Fibroblast of skin of back (primary cell): ENCODE measurements at regions not wholly inside any gene's neighbourhood (a gene's known extent, or its start where the extent isn't known, plus 50 kb on each side); places are given as distances from the start of the nearest gene placed in this dataset.
"Not testable (repeated sequence)": the region's sequence is repeated elsewhere in the genome, so short reads cannot be mapped to it uniquely, and the experiment has no call there.

Experiments used
- DNase-seq: peaks from one replicate; pipeline ENCODE4 v3.0.0-alpha.2; 2013

DNA sequence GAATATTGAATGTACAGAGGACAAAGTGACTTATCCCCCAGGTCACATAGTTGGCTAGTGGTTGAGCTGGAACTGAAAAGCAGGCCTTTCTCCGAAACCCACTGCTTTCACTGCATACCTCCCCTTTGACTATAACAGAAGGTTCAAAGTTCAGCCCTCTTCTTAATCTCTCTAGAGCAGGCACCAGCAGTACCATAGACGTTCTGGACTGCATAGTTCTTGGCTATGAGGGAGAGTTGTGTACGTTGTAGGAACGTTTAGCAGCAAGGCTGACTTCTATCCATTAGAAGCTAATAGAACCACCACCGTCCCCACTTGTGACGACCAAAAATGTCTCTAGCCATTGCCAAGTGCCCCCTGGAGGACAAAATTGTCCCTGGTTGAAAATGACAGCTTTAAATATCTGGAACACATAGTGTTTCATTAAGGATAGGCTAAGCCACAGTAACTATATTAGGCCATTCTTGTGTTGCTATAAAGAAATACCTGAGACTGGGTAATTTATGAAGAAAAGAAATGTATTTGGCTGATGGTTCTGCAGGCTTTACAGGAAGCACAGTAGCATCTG lies 123.8 kb upstream of the MTHFD1L start:
- no peak for DNase-seq

DNA sequence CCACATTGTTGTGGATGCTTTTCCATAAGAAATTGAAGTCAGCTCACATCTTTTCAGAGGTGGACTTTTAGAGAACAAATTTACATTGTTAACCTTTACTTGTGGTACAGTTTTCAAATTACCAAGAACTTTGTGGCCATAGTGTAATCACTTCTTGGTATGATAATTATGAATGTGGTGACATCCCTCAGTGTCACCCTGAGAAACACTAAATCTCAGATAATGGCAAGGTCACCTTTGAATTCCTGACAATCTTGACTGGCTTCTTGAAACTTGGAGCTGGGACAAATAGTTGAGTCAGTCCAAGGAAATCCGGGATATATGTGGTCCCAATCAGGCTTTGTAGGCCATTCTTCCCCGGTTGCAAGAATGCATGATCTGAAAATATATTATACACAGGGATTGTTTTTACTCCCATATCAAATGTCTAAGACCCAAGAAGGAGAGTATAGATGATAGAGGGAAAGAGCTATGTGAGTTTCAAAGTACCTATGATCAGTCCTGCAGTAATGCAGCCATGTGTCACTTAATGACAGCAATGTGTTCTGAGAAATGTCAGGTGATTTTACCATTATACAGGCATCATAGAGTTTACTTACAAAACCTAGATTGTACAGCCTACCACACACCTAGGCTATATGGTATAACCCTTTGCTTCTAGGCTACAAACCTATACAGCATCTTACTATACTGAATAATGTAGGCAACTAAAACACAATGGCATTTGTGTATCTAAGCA lies 120.8 kb upstream of the MTHFD1L start:
- DNase-seq, result no peak

DNA sequence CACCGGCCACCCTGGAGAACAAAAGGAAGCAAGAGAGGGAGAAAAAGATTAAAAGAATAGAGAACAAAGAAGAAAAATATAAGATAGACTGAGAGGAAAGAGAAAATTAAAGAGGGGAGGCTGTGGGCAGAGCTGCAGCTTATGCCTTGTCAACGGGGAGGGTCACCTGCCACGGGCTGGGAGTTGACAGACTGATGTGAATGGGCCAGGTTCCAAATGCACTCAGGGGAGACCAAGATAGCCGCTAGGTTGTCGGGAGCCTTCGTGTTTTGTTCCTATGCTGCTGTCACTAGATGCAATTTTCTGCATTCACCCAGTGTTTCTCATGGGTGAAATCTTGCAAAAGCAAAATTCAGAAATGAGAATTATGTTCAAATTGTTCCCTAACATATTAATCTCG lies 119.6 kb upstream of the MTHFD1L start:
- no peak for DNase-seq

DNA sequence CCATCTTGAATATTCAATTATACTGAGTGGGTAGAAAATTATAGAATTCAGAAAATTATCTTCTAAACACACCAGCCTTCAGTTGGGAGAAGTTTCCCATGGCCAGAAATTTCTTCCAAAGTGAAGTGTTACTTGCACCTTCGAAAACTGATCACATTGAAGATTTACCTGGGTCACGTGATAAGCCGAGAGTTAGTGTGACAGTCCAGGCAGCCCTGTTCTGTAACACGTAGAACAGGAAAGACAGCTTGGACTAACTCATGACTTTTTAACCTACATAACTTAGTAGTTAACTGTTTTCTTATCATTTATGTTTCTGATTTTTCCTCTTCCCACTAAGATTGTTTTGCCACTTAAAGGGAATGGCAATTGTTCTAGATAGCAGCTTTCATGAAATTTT lies 118.3 kb upstream of the MTHFD1L start:
- no peak for DNase-seq

DNA sequence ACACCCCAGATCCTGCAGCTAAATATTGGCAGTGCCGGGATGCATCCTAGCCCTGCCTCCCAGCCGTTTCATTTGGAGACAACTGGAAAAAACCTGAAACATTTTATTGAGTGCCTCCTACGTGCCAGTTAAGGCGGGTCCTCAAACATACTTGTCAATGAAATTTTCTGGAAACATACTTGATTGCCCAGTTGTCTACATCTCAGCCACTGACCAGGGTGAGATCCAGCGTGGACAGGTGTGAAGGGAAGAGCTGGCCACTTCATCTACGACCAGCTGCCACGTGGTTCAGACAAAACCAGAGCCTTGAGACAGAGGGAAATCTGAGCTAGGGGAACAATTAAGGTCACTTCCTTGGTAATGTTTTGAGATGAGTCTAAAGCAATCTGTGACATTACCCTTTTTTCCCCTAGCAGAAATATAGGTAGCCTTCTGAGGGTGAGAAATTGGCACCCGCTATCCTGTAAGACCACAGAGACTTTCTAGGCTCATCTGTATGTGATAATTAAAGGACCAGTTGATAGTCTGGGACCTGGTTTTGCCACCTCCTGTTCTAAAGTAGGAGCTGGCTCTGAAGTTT lies 116.3 kb upstream of the MTHFD1L start:
- DNase-seq, result no peak

DNA sequence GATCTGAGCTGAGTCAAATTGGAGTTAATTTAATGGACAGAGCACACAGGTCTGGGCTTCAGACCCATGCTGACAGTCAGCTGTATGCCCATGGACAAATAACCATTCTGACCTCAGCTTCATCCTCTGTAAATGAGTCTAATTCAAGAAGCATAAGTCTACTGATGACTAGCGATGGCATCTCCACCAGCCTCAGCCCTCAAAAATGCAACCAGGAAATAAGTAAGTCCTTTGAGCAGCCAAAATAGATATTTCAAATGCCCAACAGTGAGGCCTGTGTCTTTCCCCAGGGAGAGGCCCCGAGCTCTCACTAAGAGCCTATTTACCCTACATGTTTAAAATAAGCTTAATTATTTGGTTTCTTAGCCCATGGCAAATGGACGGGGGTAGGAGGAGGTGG lies 114.2 kb upstream of the MTHFD1L start:
- peak; percentile 89 for DNase-seq

DNA sequence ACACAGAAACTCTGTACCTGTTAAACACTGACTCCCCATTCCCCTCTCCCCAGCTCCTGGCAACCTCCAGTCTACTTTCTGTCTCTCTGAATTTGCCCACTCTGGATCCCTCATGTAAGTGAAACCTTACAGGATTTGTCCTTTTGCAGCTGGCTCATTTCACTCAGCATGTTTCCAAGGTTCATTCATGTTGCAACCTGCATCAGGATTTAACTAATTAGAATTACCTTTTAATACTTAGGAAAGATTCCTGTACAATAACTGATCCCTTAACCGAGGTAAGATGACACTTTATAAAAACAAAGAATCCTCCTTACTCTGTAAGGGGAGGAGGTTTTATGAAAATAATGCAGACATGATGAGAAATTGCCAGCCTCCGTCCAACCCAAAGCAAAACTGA lies 113.1 kb upstream of the MTHFD1L start:
- peak; percentile 12 for DNase-seq

DNA sequence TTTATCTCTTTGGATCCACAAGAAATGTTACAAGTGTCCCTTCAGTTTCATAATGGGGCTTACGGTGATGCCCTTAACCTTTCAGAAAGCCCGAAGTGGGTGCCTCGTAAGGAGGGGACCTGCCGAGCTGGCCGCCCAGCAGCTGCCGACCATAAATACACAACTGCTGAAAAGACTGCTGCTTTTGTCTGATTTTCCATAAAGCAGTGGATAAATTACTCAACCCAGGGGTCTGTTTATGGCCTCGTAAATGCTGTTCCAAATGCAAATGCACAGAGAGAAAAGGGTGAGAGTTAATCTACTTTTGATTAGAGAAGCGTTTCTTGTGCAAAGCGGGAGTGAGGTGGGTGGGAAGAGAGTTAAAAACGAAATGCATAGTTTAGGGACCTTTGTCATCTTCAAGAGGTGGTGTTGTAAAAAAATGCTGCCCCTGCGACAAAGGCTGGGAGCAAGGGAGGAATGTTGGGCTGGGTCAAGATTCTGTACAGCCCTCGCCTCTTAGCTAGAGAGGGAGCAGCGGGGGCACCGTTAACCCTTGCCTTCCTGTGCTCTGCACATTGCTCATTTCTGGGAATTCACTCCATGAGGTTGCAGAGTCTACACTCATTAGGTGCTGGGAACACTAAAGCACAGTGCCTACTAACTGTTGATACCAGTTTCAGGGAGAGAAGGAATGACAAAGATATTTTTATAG lies 112.0 kb upstream of the MTHFD1L start:
- DNase-seq, result no peak

DNA sequence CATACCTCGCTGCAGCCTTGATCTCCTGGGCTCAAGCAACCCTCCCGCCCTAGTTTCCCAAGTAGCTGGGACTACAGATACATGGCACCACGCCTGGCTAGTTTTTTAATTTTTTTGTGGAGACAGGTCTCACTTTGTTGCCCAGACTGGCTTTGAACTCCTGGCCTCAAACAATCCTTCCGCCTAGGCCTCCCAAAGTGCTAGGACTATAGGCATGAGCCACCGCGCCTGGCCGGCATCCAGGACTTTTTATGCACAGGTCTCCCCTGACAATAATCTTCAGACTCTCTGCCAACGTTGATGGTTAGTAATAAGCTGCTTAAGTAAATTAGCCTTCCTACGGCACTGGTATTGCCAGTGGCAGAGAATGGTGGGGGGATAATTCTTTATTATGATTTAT lies 110.5 kb upstream of the MTHFD1L start:
- no peak for DNase-seq

DNA sequence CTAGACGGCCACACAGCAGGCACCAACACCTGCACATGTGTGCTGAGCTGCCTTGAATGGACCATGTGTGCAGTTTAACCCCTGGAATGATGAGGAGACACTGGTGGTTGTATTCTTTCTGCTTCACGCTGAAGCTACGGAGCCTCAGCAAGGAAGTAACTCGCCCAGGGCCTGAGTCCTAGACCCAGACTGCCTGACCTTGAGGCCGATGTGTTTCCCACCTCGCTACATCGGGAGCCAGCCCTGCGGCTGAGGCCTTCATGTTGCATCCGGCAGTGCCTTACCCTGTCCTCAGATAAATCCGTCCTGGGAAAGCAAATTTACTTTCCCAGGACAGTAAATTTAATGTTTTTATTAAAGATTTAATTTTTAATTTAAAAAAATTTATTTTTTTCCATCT lies 110.0 kb upstream of the MTHFD1L start:
- DNase-seq, result no peak

DNA sequence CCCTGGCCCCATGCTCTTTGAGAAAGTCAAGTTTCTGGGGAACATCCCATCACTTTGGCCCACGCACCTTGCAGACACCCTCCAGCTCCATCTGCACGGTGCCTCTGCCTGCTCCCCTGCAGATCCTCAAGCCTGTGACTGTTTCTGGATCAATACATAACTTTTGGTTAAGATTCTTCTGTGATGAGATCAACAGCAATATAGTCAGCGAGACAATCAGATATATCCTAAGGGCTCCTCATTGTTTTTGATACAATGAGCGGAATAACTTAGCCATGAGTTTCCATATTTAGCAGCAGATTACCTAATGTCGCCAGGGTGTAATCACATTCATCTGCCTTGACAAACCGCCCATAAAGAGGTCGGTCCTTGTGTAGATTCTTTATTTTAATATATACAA lies 109.3 kb upstream of the MTHFD1L start:
- DNase-seq, result peak; percentile 39

DNA sequence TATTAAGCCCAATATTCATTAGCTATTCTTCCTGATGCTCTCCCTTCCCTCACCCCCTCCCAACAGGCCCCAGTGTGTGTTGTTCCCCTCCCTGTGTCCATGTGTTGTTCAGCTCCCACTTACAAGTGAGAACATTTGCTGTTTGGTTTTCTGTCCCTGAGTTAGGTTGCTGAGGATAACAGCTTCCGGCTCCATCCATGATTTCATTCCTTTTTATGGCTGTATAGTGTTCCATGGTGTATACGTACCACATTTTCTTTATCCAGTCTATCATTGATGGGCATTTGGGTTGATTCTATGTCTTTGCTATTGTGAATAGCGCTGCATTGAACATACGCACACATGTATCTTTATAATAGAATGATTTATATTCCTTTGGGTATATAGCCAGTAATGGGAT lies 107.7 kb upstream of the MTHFD1L start:
- not testable (repeated sequence) for DNase-seq

DNA sequence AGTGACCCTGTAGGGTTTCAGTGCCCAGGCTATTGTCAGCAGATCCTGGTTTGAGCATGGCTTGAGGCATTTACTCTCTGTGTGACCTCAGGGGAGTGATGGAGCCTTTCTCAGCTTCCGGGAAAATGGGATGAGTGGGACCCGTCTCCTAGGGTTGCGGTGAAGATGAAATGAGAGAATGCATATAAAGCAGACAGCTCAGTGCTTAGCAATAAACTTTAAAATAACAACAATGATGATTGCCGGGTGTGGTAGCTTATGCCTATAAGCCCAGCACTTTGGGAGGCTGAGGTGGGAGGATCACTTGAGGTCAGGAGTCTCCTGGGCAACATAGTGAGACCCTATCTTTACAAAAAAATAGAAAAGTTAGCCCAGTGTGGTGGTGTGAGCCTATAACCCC lies 106.0 kb upstream of the MTHFD1L start:
- DNase-seq, result no peak

DNA sequence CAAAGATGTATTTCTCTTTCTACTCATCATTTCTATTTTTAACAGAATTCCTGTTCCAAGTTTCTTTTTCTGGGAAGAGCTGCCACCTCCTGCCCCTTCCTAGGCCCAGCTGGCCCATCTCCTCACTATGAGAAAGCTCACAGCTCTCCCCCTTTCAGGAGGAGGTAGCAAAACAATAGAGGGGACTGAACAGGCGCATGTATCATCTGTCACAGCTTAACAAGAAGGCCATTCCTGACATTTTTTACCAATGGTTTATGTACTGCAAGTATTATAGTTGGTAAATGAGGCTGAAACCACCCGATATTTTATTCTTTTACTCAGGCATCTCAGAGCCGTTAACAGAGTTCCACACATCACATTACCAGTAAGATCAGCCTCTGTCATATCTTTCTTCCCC lies 103.7 kb upstream of the MTHFD1L start:
- no peak for DNase-seq

DNA sequence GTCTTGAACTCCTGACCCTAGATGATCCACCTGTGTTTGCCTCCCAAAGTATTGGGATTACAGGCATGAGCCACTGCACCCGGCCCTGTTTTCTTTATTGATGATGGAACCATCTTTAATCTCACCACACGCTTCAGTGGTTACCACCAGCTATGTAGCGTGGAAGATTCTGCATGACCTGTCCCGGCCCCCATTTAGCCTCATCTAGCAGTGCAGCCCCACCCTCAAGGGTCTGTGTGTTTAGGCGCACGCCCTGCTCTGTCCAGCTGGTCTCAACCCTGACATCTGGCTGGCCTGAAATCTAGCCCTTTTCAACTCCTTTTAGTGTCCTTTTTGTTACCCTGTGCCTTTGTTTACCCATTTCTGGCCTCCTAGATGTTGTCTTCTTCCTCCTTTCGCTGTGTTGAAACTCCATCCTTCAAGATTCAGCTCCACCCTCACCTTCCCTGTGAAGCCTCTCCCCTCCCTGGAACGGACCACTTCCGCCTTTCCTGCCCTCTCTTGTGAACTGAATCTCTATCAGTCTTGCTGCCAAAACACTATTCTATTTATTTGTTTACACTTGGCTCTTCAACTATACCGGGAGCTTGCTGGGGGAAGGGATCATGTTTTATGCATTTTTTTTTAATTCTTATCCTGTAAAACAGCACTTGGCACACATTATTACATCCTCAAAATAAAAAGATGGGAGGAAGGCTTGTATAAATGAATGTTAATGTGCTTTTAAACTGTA lies 101.0 kb upstream of the MTHFD1L start:
- no peak for DNase-seq

DNA sequence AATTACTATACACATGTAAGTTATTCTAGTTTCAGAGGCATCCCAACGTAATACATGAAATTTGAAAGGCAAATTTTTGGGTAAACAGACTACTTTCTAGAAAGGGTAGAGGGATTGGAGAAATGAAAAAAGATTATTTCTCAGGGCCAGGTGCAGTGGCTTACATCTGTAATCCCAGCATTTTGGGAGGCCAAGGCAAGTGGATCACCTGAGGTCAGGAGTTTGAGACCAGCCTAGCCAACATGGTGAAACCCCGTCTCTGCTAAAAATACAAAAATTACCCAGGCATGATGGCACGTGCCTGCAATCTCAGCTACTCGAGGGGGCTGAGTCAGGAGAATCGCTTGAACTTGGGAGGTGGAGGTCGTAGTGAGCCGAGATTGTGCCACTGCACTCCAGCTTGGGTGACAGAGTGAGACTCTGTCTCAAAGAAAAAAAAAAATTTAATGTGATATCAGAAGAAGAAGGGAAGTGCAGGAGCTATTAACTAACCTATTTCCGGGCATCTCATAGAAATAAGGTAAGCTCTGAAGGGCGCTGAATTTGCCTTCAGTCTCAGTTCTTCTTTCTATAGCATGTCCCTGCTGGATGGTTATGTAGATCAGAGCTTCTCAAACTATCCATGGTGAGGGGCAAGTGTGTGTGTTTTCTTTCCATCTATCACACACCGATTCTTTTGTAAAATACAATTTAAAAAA lies 100.3 kb upstream of the MTHFD1L start:
- DNase-seq, result no peak

DNA sequence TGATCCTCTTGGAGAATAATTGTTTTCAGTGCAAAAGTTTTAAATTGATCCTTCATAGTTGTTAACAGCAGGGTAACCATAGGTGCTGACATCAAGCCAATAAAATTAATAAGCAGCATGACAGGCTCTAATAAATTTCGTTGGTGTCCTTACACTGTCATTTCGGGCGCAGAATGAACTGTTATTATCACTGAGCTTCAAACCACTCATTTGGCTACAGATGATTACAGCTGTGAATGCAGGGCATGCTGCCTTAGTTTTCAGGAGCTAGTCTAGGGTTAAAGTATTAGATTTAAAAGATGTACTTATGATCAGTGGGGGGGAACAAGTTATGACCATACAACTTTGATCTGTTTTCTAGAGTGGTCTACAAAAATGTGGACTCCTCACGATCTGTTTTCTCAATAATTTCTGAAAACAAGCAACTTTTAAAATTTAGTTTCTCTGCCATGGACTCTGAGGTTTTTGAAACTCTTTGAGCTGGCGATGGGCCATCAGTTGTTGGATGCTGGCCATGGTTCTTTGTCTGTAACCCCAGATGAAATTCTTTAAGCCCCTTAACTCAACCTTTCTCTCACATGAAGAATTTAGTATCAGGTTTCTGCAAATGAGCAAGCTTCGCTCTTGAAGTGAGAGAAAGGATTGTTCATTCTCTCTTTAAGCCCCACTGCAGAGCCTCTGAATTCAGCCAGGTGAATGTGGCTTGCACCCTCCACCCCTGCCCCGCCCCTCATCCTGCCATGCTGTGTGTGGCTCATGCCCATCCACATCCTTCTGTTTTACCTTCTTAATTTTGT lies 99.1 kb upstream of the MTHFD1L start:
- no peak for DNase-seq

DNA sequence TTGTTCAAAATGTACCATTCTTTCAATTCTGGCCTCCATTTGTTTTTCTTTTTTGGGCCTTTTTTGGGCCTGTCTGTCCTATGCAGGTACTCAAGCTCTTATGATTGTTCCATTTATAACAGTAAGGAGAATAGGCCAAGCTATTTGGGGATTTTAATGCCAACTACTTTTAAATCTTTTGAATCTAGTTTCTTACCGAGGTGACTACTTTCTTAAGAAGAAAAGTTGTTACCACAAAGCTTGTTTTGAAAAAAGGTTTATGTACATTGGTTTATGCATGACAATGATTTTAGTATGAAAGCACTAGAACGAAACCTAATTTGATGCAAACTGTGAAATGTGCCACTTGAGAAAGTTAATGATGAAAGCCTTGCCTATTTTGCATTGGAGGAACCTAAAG lies 98.3 kb upstream of the MTHFD1L start:
- DNase-seq, result no peak

DNA sequence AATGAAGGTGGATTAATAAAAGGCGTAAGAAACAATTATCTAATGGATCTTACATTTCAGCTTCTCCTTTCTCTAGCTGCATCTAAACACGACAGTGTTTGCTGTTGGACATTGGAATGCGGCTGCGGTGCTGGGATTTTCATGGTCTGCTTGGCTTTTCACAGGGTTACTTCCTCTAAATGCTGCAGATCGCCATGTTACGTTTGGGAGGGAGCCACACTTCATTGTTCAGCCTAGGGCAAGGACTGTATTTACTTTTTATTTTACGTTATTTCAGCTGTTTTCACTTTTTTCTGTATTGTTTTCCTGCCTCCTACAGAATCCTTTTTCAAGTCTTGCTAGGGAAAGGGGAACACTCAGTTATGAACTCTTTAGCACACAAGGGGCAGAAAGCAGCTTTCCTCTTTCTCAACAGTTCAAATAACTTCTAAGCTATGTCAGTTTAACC lies 97.9 kb upstream of the MTHFD1L start:
- peak; percentile 48 for DNase-seq

DNA sequence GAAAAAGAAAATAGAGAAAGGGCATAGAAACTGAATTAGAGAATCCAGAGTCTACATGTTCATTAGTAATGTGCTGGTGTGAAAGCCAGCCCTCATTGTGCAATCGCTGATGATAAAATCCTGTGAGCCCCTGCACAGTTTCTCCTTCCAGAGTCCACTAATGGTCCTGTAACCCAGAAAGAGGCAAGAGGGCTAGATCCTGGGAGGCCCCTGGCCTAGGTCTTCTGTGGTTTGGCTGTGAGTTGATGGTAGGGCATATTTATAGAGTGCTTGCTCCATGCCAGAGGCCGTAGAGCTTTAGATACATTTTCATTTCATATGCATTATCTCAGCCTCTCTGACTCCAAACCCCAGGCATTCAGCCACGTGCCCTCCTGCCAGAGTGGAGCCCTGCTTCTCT lies 94.9 kb upstream of the MTHFD1L start:
- no peak for DNase-seq

DNA sequence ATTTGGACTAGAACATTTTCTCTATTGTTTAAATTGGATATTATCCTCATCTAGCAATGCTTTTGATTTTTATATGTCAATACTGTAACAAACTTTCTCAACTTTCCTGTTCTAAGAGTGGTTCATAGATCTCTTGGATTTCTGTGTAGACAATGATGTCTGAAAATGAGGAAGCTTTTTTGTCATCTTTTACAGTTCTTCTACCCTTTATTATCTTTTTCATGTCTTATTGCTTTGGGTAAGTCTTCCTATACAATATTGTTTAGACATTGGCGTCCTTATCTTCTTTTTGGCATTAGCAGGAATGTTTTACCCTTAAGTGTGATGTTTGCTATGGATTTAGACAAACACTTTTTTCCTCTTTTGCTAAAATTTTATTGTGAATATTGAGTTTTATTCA lies 91.5 kb upstream of the MTHFD1L start:
- DNase-seq, result no peak
